ENCODE measurements at regions not wholly inside any gene's neighbourhood (a gene's known extent, or its start where the extent isn't known, plus 50 kb on each side); places are given as distances from the start of the nearest gene placed in this dataset.

- DNase-seq (ENCODE audit: low read depth): no peak
Observed at GRCh38 chr10:31583293-31583692, 264.3 kb downstream of the ZEB1 start.

GRCh38 chr10:31582365-31583052, 263.5 kb downstream of the ZEB1 start:
- DNase-seq (ENCODE audit: low read depth): no peak

- DNase-seq (ENCODE audit: low read depth): no peak
Observed at GRCh38 chr10:31581741-31582323, 262.8 kb downstream of the ZEB1 start.

- no peak for DNase-seq (ENCODE audit: low read depth)
Observed at GRCh38 chr10:31580646-31581045, 261.6 kb downstream of the ZEB1 start.

All from T-helper 22 cell (primary cell).